ENCODE measurements at regions not wholly inside any gene's neighbourhood (a gene's known extent, or its start where the extent isn't known, plus 50 kb on each side); places are given as distances from the start of the nearest gene placed in this dataset.

DNA sequence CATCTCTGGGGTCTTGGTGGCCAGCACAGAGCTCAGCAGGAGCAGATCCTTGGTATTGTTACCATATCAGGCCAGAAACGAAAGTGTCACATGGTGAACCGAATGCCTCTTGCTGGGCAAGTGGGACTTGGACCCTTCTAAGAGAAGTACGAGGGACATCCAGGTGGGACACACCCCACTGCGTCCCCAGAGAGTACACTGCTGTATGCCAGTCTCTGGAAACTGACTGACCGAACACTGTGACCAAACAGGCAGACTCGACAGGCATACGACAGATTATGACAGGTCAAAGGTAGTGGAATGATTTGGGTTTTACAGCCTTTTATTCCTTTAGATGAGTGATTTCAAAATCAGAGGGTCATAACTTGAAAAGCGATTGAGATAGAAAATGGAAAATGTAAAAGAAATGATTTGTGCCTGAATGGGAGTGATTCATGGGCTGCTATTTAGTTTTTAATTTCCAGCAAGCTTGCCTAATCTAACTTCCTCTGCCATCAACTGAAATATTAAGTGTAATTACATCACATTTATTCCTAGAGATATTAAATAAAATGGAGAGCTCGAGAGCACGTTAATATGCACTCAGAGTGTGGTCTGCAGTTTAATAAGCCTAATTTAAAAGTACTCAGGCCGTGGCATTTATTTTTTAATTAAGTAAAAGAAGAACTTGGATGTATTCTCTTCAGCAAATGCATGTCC, 63.4 kb upstream of the CTXND1 start:
- 18% methylated on average over 11 of the region's 11 CpGs for WGBS (ENCODE audit: low lambda C conversion rate)
- ChIA-PET POLR2A (no interaction called here), CTCF (ENCODE audit: low intra/inter-chr PET ratio, low total read pairs) (no interaction called here)

More for the DNA sequence above, 63.4 kb upstream of the CTXND1 start:
- Histone ChIP-seq H3K4me2 (ENCODE audit: low read depth, low read length) (no peak overlapping the region), H2AFZ (ENCODE audit: low read length) (no peak overlapping the region), H3K9ac (ENCODE audit: insufficient read depth, low read depth, low read length) (no peak overlapping the region), H3K27me3 (ENCODE audit: control insufficient read depth in 1 of 2, insufficient read depth in 2 of 2, low read length in 2 of 2) (peaks cover 2 to 9% of the 10 kb centered on the region in 2 experiments; a peak in 2 of 5 replicates), H3K4me3 (replicated peaks in 1 of 3; ENCODE audit: insufficient read depth in 1 of 3, low read depth in 2 of 3, low read length in 3 of 3) (no peak overlapping the region), H3K36me3 (replicated peaks in 1 of 2; ENCODE audit: control insufficient read depth in 1 of 2, insufficient read depth in 2 of 2, low read length in 2 of 2) (no peaks in the 10 kb centered on the region), H3K27ac (ENCODE audit: extremely low read length, insufficient read depth, low read length) (no peak overlapping the region), H3K9me3 (ENCODE audit: low read length) (no peaks in the 10 kb centered on the region), H3K79me2 (ENCODE audit: insufficient read depth, low read length) (no peaks in the 10 kb centered on the region), H4K20me1 (ENCODE audit: insufficient read depth, low read length) (no peaks in the 10 kb centered on the region), H3K4me1 (ENCODE audit: insufficient read depth, low read length) (no peaks in the 10 kb centered on the region)
- DNase-seq (ENCODE audit: low spot score) = no peak
- TF ChIP-seq ZFP41 (CRISPR knock-in tag; IDR thresholded peaks at IDR 0.05; ENCODE audit: borderline replicate concordance) (no peak), MLLT10 (CRISPR knock-in tag; IDR thresholded peaks at IDR 0.05) (no peak), SPEN (CRISPR knock-in tag; IDR thresholded peaks at IDR 0.05; ENCODE audit: low read depth) (no peak), ZC3H4 (CRISPR knock-in tag; IDR thresholded peaks at IDR 0.05; ENCODE audit: borderline replicate concordance) (no peak), ERF (CRISPR knock-in tag; IDR thresholded peaks at IDR 0.05) (no peak), NR3C1 (CRISPR knock-in tag; IDR thresholded peaks at IDR 0.05) (no peak)
- TF ChIP-seq, protein P1, sequence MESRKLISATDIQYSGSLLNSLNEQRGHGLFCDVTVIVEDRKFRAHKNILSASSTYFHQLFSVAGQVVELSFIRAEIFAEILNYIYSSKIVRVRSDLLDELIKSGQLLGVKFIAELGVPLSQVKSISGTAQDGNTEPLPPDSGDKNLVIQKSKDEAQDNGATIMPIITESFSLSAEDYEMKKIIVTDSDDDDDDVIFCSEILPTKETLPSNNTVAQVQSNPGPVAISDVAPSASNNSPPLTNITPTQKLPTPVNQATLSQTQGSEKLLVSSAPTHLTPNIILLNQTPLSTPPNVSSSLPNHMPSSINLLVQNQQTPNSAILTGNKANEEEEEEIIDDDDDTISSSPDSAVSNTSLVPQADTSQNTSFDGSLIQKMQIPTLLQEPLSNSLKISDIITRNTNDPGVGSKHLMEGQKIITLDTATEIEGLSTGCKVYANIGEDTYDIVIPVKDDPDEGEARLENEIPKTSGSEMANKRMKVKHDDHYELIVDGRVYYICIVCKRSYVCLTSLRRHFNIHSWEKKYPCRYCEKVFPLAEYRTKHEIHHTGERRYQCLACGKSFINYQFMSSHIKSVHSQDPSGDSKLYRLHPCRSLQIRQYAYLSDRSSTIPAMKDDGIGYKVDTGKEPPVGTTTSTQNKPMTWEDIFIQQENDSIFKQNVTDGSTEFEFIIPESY (CRISPR knock-in tag; IDR thresholded peaks at IDR 0.05) = no peak
- no peak for ATAC-seq
- no peak for FAIRE-seq
- BruUV-seq (replicated peaks) = no TSS peak
- in situ Hi-C loops (cut with HindIII; ENCODE audit: extremely low pct_ligation_motif_present, low pct_unique_long_range_greater_than_20kb) (loop anchor here (25.0 kb wide), 1 partner anchor 303 kb away; no protein-coding TSS in a partner anchor), intact Hi-C loops (cut with micrococcal nuclease; ENCODE audit: unreplicated experiment) (no loop called here)
